ENCODE measurements at regions not wholly inside any gene's neighbourhood (a gene's known extent, or its start where the extent isn't known, plus 50 kb on each side); places are given as distances from the start of the nearest gene placed in this dataset.

- Mint-ChIP-seq H3K4me3 (no peak overlapping the region), H3K27ac (no peak overlapping the region), H3K36me3 (ENCODE audit: low read depth) (peaks cover 4% of the 10 kb centered on the region), H3K27me3 (ENCODE audit: insufficient read depth) (no peaks in the 10 kb centered on the region), H3K9me3 (peaks cover 12% of the 10 kb centered on the region), H3K4me1 (ENCODE audit: low read depth) (no peaks in the 10 kb centered on the region)
- no peak for DNase-seq (ENCODE audit: low spot score)
- intact Hi-C loops (cut with micrococcal nuclease), result no loop called here
These were observed 336.5 kb upstream of the TGFBR2 start for GRCh38 chr3:30269751-30270445.

- Mint-ChIP-seq H3K36me3 (ENCODE audit: low read depth) (no peaks in the 10 kb centered on the region), H3K4me1 (ENCODE audit: low read depth) (no peaks in the 10 kb centered on the region), H3K27ac (no peak overlapping the region), H3K4me3 (no peak overlapping the region), H3K27me3 (ENCODE audit: insufficient read depth) (no peaks in the 10 kb centered on the region), H3K9me3 (peaks cover 11% of the 10 kb centered on the region)
- intact Hi-C loops (cut with micrococcal nuclease), result no loop called here
- no peak for DNase-seq (ENCODE audit: low spot score)
These were observed 334.6 kb upstream of the TGFBR2 start for GRCh38 chr3:30271781-30272180.

GRCh38 chr3:30273304-30274072 lies 332.9 kb upstream of the TGFBR2 start:
- no peaks in the 10 kb centered on the region for H3K36me3 Mint-ChIP-seq (ENCODE audit: low read depth)
- H3K4me1 Mint-ChIP-seq (ENCODE audit: low read depth), result no peaks in the 10 kb centered on the region
- H3K9me3 Mint-ChIP-seq, result peaks cover 27% of the 10 kb centered on the region
- intact Hi-C loops (cut with micrococcal nuclease), result no loop called here
- no peak overlapping the region for H3K4me3 Mint-ChIP-seq
- no peaks in the 10 kb centered on the region for H3K27me3 Mint-ChIP-seq (ENCODE audit: insufficient read depth)
- DNase-seq (ENCODE audit: low spot score), result no peak
- no peak overlapping the region for H3K27ac Mint-ChIP-seq

- Mint-ChIP-seq H3K4me3 (no peak overlapping the region), H3K4me1 (ENCODE audit: low read depth) (no peaks in the 10 kb centered on the region), H3K27ac (no peak overlapping the region), H3K9me3 (peaks cover 35% of the 10 kb centered on the region), H3K36me3 (ENCODE audit: low read depth) (peaks cover 1% of the 10 kb centered on the region), H3K27me3 (ENCODE audit: insufficient read depth) (no peaks in the 10 kb centered on the region)
- DNase-seq (ENCODE audit: low spot score), result no peak
- intact Hi-C loops (cut with micrococcal nuclease), result no loop called here
These were observed 328.9 kb upstream of the TGFBR2 start for GRCh38 chr3:30277494-30277893.

- no peak overlapping the region for H3K27ac Mint-ChIP-seq
- peaks cover 34% of the 10 kb centered on the region for H3K9me3 Mint-ChIP-seq
- peaks cover 25% of the 10 kb centered on the region for H3K4me1 Mint-ChIP-seq (ENCODE audit: low read depth)
- H3K27me3 Mint-ChIP-seq (ENCODE audit: insufficient read depth), result no peaks in the 10 kb centered on the region
- peaks cover 4% of the 10 kb centered on the region for H3K36me3 Mint-ChIP-seq (ENCODE audit: low read depth)
- H3K4me3 Mint-ChIP-seq, result no peak overlapping the region
- intact Hi-C loops (cut with micrococcal nuclease), result no loop called here
- DNase-seq (ENCODE audit: low spot score), result no peak
These were observed 324.9 kb upstream of the TGFBR2 start for GRCh38 chr3:30281526-30281925.

- Mint-ChIP-seq H3K27ac (no peak overlapping the region), H3K4me3 (no peak overlapping the region), H3K9me3 (peaks cover 31% of the 10 kb centered on the region), H3K36me3 (ENCODE audit: low read depth) (peaks cover 4% of the 10 kb centered on the region), H3K4me1 (ENCODE audit: low read depth) (peaks cover 32% of the 10 kb centered on the region), H3K27me3 (ENCODE audit: insufficient read depth) (no peaks in the 10 kb centered on the region)
- intact Hi-C loops (cut with micrococcal nuclease), result no loop called here
- no peak for DNase-seq (ENCODE audit: low spot score)
These were observed 324.2 kb upstream of the TGFBR2 start for GRCh38 chr3:30282154-30282696.

- intact Hi-C loops (cut with micrococcal nuclease), result loop anchor here (1.0 to 5.0 kb wide), 5 partner anchors 16 to 352 kb away; no protein-coding TSS in a partner anchor
- Mint-ChIP-seq H3K4me3 (no peak overlapping the region), H3K27ac (no peak overlapping the region), H3K36me3 (ENCODE audit: low read depth) (peaks cover 3% of the 10 kb centered on the region), H3K27me3 (ENCODE audit: insufficient read depth) (no peaks in the 10 kb centered on the region), H3K4me1 (ENCODE audit: low read depth) (peaks cover 56% of the 10 kb centered on the region), H3K9me3 (peaks cover 12% of the 10 kb centered on the region)
- no peak for DNase-seq (ENCODE audit: low spot score)
These were observed 321.0 kb upstream of the TGFBR2 start for GRCh38 chr3:30285188-30286006.

- Mint-ChIP-seq H3K4me3 (no peak overlapping the region), H3K9me3 (peaks cover 10% of the 10 kb centered on the region), H3K27ac (peak overlapping the region; percentile 3), H3K4me1 (ENCODE audit: low read depth) (peaks cover 57% of the 10 kb centered on the region), H3K27me3 (ENCODE audit: insufficient read depth) (no peaks in the 10 kb centered on the region), H3K36me3 (ENCODE audit: low read depth) (peaks cover 3% of the 10 kb centered on the region)
- no peak for DNase-seq (ENCODE audit: low spot score)
- intact Hi-C loops (cut with micrococcal nuclease), result loop anchor here (1.0 to 5.0 kb wide), 5 partner anchors 15 to 351 kb away; no protein-coding TSS in a partner anchor
These were observed 320.3 kb upstream of the TGFBR2 start for GRCh38 chr3:30286007-30286669.

GRCh38 chr3:30286811-30287210 lies 319.6 kb upstream of the TGFBR2 start:
- Mint-ChIP-seq H3K27ac (no peak overlapping the region), H3K4me1 (ENCODE audit: low read depth) (peaks cover 61% of the 10 kb centered on the region), H3K36me3 (ENCODE audit: low read depth) (peaks cover 3% of the 10 kb centered on the region), H3K4me3 (no peak overlapping the region), H3K27me3 (ENCODE audit: insufficient read depth) (no peaks in the 10 kb centered on the region), H3K9me3 (peaks cover 6% of the 10 kb centered on the region)
- intact Hi-C loops (cut with micrococcal nuclease), result loop anchor here (1.0 to 5.0 kb wide), 5 partner anchors 14 to 350 kb away; no protein-coding TSS in a partner anchor
- no peak for DNase-seq (ENCODE audit: low spot score)

- H3K4me3 Mint-ChIP-seq, result no peak overlapping the region
- H3K4me1 Mint-ChIP-seq (ENCODE audit: low read depth), result peaks cover 72% of the 10 kb centered on the region
- intact Hi-C loops (cut with micrococcal nuclease), result loop anchor here (5.0 kb wide), 3 partner anchors 42 to 348 kb away; no protein-coding TSS in a partner anchor
These were observed 317.6 kb upstream of the TGFBR2 start for GRCh38 chr3:30288830-30289229.

GRCh38 chr3:30289324-30289723 lies 317.1 kb upstream of the TGFBR2 start:
- no peak for DNase-seq (ENCODE audit: low spot score)
- Mint-ChIP-seq H3K9me3 (peaks cover 4% of the 10 kb centered on the region), H3K4me3 (no peak overlapping the region), H3K27me3 (ENCODE audit: insufficient read depth) (no peaks in the 10 kb centered on the region), H3K36me3 (ENCODE audit: low read depth) (peaks cover 3% of the 10 kb centered on the region), H3K4me1 (ENCODE audit: low read depth) (peaks cover 69% of the 10 kb centered on the region), H3K27ac (no peak overlapping the region)
- intact Hi-C loops (cut with micrococcal nuclease), result loop anchor here (5.0 kb wide), 3 partner anchors 42 to 348 kb away; no protein-coding TSS in a partner anchor

More at GRCh38 chr3:30288830-30289229, 317.6 kb upstream of the TGFBR2 start:
- H3K27me3 Mint-ChIP-seq (ENCODE audit: insufficient read depth), result no peaks in the 10 kb centered on the region
- DNase-seq (ENCODE audit: low spot score), result no peak
- peaks cover 3% of the 10 kb centered on the region for H3K36me3 Mint-ChIP-seq (ENCODE audit: low read depth)
- peaks cover 6% of the 10 kb centered on the region for H3K9me3 Mint-ChIP-seq
- no peak overlapping the region for H3K27ac Mint-ChIP-seq

GRCh38 chr3:30289766-30290165 lies 316.6 kb upstream of the TGFBR2 start:
- Mint-ChIP-seq H3K4me1 (ENCODE audit: low read depth) (peaks cover 64% of the 10 kb centered on the region), H3K27ac (no peak overlapping the region), H3K4me3 (no peak overlapping the region), H3K36me3 (ENCODE audit: low read depth) (no peaks in the 10 kb centered on the region), H3K27me3 (ENCODE audit: insufficient read depth) (no peaks in the 10 kb centered on the region), H3K9me3 (no peaks in the 10 kb centered on the region)
- no peak for DNase-seq (ENCODE audit: low spot score)
- intact Hi-C loops (cut with micrococcal nuclease), result loop anchor here (5.0 kb wide), 3 partner anchors 42 to 348 kb away; no protein-coding TSS in a partner anchor

Data from activated T-helper 1 cell treated with anti-CD3 and anti-CD28 coated beads, Interleukin-12 subunit alpha, Interleukin-12 subunit beta, Interleukin-2, Interleukin-4 antibody, amounts not matched to agents 30 ng/mL and 10 ng/mL and 1 ng/mL, durations not matched to agents 14 hours and 24 hours and 36 hours (primary cell).